ENCODE measurements at regions not wholly inside any gene's neighbourhood (a gene's known extent, or its start where the extent isn't known, plus 50 kb on each side); places are given as distances from the start of the nearest gene placed in this dataset.

GRCh38 chr13:31955741-31956140, 75.8 kb upstream of the FRY start:
- TF ChIP-seq CTCF (conservative IDR thresholded peaks at IDR 0.05; ENCODE audit: low read length) = no peak
- TF ChIP-seq EZH2phosphoT487 (IDR thresholded peaks at IDR 0.05; ENCODE audit: borderline replicate concordance) = no peak
